ENCODE measurements at regions not wholly inside any gene's neighbourhood (a gene's known extent, or its start where the extent isn't known, plus 50 kb on each side); places are given as distances from the start of the nearest gene placed in this dataset.

GRCh38 chr21:37967036-37967435 is 50.8 kb upstream of the KCNJ6 start:
- DNase-seq (ENCODE audit: low spot score) = no peak

GRCh38 chr21:37968744-37969143 is 52.5 kb upstream of the KCNJ6 start:
- no peak for DNase-seq (ENCODE audit: low spot score)

- no peak for DNase-seq (ENCODE audit: low spot score)
Measured at GRCh38 chr21:37970548-37970947, 54.3 kb upstream of the KCNJ6 start.

GRCh38 chr21:37971390-37971950 is 55.2 kb upstream of the KCNJ6 start:
- no peak for DNase-seq (ENCODE audit: low spot score)

DNA sequence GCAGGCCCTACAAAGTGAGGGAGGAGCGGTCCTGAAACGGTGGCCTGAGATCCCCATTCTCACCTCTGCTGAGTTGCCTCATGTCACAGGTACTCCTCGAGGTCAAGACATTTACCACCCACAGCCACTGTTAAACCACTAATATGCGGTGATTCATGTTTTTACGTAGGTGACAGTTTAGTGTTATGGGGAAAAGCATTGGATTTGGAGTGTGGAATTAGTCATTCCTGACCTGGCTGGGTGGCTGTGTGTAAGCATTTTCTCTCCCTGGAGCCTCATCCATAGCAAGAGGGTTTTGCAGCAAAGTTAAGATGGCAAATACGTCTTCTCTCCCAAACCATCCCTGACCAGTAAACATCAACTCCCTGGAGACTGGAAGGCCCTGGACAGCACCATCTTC is 57.8 kb upstream of the KCNJ6 start:
- DNase-seq (ENCODE audit: low spot score) = no peak

GRCh38 chr21:37982496-37983318 is 66.5 kb upstream of the KCNJ6 start:
- DNase-seq (ENCODE audit: low spot score) = no peak

DNA sequence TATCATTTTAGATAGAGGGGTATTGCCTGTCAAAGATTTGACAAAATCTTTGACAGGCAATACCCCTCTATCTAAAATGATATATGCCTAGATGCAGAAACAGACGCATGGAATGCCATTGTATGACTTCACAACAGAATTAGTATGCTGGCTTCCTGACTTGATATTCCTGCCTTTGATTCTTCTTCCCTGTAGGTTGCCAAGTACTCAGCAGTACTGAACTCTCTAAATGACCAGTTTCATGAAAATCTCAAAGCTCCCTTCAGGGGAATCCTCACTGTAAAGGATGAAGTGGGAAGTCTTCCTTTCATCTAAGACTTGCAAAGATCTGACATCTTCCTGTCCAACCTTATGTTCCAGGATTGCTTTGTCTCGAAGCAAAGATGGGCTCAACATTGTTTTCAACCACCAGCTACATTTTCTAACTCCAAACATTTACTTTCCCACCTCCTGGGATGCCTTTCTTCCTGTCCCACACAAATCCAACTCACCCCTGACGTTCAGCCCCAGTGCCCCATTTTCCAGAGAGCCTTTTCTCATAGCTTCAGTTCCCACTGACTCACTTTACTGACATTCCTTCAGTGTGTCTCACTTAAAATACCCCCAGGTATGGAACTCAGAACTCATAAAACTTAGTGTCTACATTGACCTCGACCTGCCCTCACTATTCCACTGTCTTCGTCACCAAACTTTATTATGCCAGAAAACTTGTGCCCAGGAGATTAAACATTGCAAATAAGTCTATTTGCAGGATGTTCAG is 67.3 kb upstream of the KCNJ6 start:
- no peak for DNase-seq (ENCODE audit: low spot score)

GRCh38 chr21:37984416-37984815 is 68.2 kb upstream of the KCNJ6 start:
- no peak for DNase-seq (ENCODE audit: low spot score)

DNA sequence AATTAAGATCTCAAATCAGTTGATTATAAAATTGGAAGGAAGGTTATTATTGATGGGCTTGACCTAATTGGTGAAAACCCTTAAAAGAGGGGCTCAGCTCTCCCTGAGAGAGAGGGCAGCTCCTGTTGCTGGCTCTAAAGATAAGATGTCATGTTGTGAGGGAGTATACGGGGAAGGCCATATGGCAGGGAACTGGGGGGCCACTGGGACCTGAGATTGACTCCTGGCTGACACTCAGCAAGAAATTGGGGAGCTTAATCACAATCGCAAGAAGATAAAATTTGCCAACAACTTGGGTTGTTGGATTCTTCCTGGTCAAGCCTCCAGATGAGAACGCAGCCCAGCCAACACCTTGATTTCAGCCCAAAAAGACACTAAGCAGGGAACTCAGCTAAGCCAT is 69.7 kb upstream of the KCNJ6 start:
- no peak for DNase-seq (ENCODE audit: low spot score)

GRCh38 chr21:37986751-37987399 is 70.6 kb upstream of the KCNJ6 start:
- no peak for DNase-seq (ENCODE audit: low spot score)

GRCh38 chr21:37987668-37988067 is 71.4 kb upstream of the KCNJ6 start:
- DNase-seq (ENCODE audit: low spot score) = no peak

GRCh38 chr21:37993071-37993470 is 76.8 kb upstream of the KCNJ6 start:
- no peak for DNase-seq (ENCODE audit: low spot score)

GRCh38 chr21:37994211-37994610 is 78.0 kb upstream of the KCNJ6 start:
- DNase-seq (ENCODE audit: low spot score) = no peak

GRCh38 chr21:38012672-38013071 is 96.4 kb upstream of the KCNJ6 start:
- no peak for DNase-seq (ENCODE audit: low spot score)

DNA sequence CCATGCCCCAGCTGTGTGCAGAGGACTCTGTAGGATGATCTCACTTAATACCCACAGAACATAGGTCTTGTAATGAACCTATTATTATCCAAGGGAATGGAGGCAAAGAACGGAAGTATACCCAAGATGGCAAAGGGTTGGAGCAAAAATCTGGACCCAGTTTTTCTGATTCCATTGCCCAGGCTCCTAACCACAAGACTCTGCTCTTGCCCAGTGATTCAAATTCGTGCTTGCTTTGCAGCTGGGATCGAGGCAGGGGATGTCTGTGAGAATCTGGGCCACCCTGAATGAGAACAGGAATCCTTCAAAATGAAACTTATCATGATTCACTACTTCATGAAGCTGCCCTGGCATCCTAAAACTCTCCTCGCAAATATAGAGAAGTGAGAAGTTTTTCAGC is 97.5 kb upstream of the KCNJ6 start:
- DNase-seq (ENCODE audit: low spot score) = no peak

GRCh38 chr21:38014298-38014697 is 98.0 kb upstream of the KCNJ6 start:
- DNase-seq (ENCODE audit: low spot score) = no peak

GRCh38 chr21:38027901-38028498 is 111.7 kb upstream of the KCNJ6 start:
- DNase-seq (ENCODE audit: low spot score) = no peak

DNA sequence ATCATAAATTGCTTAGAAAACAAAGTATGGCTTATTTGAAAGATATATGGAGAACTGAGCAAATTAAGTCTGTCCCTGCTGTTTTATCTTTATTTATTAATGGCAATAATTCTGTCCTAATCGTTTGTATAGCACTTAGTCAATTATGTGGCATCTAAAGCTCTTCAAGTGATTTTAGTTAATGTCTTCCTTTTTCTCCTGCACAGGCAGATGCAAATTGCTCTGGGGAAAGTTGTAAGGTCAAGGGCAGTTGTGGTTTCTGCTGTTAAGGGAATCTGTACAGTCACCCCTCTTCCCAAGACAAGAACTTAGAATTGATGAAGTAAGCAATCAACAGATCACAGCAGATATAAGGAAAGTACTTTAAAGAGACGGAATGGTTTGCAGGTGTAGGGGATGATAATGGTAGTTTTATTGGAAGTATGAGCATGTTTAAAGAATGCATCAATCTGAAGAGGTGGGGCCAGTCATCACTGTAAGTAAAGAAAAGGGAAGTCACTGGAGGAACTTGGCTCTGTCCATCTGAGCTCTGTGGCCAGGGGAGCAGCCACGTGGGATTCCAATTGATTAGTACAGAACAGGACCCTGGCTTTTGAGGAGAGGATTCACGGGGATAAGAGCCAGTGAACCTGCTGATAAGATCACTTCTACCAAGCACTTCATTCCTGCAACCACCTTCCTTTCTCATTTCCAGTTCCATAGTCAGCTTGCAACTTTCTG is 116.0 kb upstream of the KCNJ6 start:
- DNase-seq (ENCODE audit: low spot score) = no peak

DNA sequence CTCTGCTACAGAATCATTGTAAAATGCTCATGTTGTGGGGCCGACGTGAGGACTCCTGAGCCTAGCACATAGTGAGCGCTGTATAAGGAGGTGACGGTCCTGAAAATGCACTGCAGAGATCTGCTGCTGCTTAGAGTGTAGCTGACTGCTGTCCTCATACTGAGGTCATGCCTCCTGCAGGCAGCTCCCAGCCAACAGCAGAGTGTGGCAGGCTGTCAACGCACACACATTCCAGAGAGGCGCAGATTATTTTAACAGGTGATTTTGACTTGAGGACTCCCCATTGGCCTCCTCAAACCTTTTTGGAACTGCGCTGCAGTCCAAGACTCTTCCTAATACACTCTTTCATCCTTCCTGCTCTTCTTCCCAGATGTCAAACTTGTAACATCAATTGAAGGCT is 119.8 kb upstream of the KCNJ6 start:
- no peak for DNase-seq (ENCODE audit: low spot score)

- no peak for DNase-seq (ENCODE audit: low spot score)
Measured at GRCh38 chr21:38037416-38037815, 121.2 kb upstream of the KCNJ6 start.

DNA sequence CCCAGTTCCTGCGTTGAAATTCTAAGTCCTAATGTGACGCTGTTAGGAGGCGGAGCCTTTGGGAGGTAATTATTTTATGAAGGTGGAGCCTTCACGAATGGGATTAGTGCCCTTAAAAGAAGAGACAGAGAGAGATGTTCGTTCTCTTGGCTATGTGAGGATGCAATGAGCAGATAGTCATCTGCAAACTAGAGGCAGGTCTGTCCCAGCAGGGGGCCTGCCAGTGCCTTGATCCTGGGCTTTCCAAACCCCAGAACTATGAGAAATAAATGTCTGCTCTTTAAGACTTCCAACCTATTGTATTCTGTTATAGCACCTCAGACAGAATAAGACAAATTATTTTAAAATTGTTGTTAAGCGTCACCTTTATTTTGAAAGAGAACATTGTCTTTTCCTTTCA is 123.1 kb upstream of the KCNJ6 start:
- DNase-seq (ENCODE audit: low spot score) = no peak

DNA sequence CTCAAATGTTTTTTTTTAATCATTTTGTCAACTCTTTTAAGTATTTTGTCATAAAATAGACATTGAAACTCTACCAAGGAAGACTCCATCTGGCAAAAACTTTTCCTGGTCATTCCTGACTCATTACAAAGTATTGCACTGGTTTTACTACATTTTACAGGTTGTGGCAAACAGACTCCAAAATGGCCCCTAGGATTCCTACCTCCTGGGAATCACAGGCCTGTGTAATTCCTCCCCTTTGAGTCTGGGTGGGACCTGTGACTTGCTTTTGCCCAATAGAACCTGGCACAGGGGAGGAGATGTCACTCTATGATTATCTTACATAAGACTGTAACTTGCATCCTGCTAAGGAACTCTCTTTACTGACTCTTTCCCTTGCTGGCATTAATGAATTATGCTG is 123.6 kb upstream of the KCNJ6 start:
- DNase-seq (ENCODE audit: low spot score) = no peak

All from activated CD4-positive, alpha-beta T cell treated with anti-CD3 and anti-CD28 coated beads, Interleukin-2, Interleukin-4, amounts not matched to agents 100 ng/mL and 50 ng/mL, durations not matched to agents 16 hours and 8 hours (primary cell).